A549 (cell line): ENCODE measurements at regions not wholly inside any gene's neighbourhood (a gene's known extent, or its start where the extent isn't known, plus 50 kb on each side); places are given as distances from the start of the nearest gene placed in this dataset.

Experiments used
- CTCF ChIP-seq: fragments of >200 bp; sonication (Bioruptor Twin); formaldehyde crosslinking; IDR thresholded peaks from 3 replicates; pipeline ENCODE4 v1.5.1; 2016
- EP300 ChIP-seq, 2 experiments: fragments of >200 bp; sonication (Bioruptor Twin); formaldehyde crosslinking; IDR thresholded peaks; 2 replicates in 1 of 2; 3 replicates in 1 of 2; pipeline ENCODE4 v1.6.1; 2016 to 2017
- HDAC2 ChIP-seq: fragments of 200-600 bp; sonication (generic); IDR thresholded peaks from 2 replicates; pipeline ENCODE4 v1.6.1; 2016
- PHF8 ChIP-seq: fragments of 200-600 bp; sonication (generic); IDR thresholded peaks from 2 replicates; pipeline ENCODE4 v1.6.1; 2016; ENCODE audit warnings: low read depth, mild to moderate bottlenecking, antibody characterized with exemption, moderate library complexity, borderline replicate concordance

GRCh38 chr18:68583685-68584084 is 131.2 kb downstream of the TMX3 start:
- TF ChIP-seq EP300 (IDR thresholded peaks at IDR 0.05) = no peak
- no peak for TF ChIP-seq PHF8
- no peak for TF ChIP-seq HDAC2
- no peak for TF ChIP-seq CTCF
